ENCODE measurements at regions not wholly inside any gene's neighbourhood (a gene's known extent, or its start where the extent isn't known, plus 50 kb on each side); places are given as distances from the start of the nearest gene placed in this dataset.

GRCh38 chr4:63670735-63671134 is 738.5 kb downstream of the TECRL start:
- H3K27ac Mint-ChIP-seq = no peak overlapping the region
- H3K4me2 ChIP-seq = no peak overlapping the region
- no peaks in the 10 kb centered on the region for H3K27me3 Mint-ChIP-seq (ENCODE audit: insufficient read depth, low read depth, poor library complexity)
- ATAC-seq = no peak
- no peaks in the 10 kb centered on the region for H3K4me1 ChIP-seq (ENCODE audit: insufficient read depth)
- H3K27me3 ChIP-seq (ENCODE audit: insufficient read depth) = no peaks in the 10 kb centered on the region
- no peaks in the 10 kb centered on the region for H3K79me2 ChIP-seq (replicated peaks; ENCODE audit: insufficient read depth)
- H3K9me2 ChIP-seq (ENCODE audit: insufficient read depth) = no peaks in the 10 kb centered on the region
- no peaks in the 10 kb centered on the region; the same call in 2 of the 3 replicates for H3K36me3 Mint-ChIP-seq (ENCODE audit: low read depth)
- no peak overlapping the region for H3K4me3 ChIP-seq
- no peaks in the 10 kb centered on the region for H3K4me1 Mint-ChIP-seq
- H3K36me3 ChIP-seq (ENCODE audit: insufficient read depth) = no peaks in the 10 kb centered on the region
- no peaks in the 10 kb centered on the region for H4K20me1 ChIP-seq (replicated peaks; ENCODE audit: insufficient read depth)
- TF ChIP-seq NANOG (IDR thresholded peaks at IDR 0.05; ENCODE audit: borderline replicate concordance) (no peak), ETS1 (IDR thresholded peaks at IDR 0.05) (no peak), STAT1 (IDR thresholded peaks at IDR 0.05; ENCODE audit: unreplicated experiment) (no peak), ZNF114 (CRISPR knock-in tag; IDR thresholded peaks at IDR 0.05) (no peak), POLR2AphosphoS5 (IDR thresholded peaks at IDR 0.05; ENCODE audit: low read depth) (no peak), EZH2 (IDR thresholded peaks at IDR 0.05; ENCODE audit: low read depth, unreplicated experiment) (no peak), CREB1 (CRISPR knock-in tag; IDR thresholded peaks at IDR 0.05; ENCODE audit: low read depth) (no peak), EZH2phosphoT487 (IDR thresholded peaks at IDR 0.05; ENCODE audit: unreplicated experiment) (no peak), JUNB (IDR thresholded peaks at IDR 0.05; ENCODE audit: unreplicated experiment) (no peak), CTCF (conservative IDR thresholded peaks at IDR 0.05; ENCODE audit: low read depth in 2 of 2) (no peak), ZNF331 (CRISPR knock-in tag; IDR thresholded peaks at IDR 0.05; ENCODE audit: low read depth) (no peak)
- TF ChIP-seq, protein P1, sequence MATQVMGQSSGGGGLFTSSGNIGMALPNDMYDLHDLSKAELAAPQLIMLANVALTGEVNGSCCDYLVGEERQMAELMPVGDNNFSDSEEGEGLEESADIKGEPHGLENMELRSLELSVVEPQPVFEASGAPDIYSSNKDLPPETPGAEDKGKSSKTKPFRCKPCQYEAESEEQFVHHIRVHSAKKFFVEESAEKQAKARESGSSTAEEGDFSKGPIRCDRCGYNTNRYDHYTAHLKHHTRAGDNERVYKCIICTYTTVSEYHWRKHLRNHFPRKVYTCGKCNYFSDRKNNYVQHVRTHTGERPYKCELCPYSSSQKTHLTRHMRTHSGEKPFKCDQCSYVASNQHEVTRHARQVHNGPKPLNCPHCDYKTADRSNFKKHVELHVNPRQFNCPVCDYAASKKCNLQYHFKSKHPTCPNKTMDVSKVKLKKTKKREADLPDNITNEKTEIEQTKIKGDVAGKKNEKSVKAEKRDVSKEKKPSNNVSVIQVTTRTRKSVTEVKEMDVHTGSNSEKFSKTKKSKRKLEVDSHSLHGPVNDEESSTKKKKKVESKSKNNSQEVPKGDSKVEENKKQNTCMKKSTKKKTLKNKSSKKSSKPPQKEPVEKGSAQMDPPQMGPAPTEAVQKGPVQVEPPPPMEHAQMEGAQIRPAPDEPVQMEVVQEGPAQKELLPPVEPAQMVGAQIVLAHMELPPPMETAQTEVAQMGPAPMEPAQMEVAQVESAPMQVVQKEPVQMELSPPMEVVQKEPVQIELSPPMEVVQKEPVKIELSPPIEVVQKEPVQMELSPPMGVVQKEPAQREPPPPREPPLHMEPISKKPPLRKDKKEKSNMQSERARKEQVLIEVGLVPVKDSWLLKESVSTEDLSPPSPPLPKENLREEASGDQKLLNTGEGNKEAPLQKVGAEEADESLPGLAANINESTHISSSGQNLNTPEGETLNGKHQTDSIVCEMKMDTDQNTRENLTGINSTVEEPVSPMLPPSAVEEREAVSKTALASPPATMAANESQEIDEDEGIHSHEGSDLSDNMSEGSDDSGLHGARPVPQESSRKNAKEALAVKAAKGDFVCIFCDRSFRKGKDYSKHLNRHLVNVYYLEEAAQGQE (IDR thresholded peaks at IDR 0.05; ENCODE audit: unreplicated experiment) = no peak
- TF ChIP-seq, protein P2, sequence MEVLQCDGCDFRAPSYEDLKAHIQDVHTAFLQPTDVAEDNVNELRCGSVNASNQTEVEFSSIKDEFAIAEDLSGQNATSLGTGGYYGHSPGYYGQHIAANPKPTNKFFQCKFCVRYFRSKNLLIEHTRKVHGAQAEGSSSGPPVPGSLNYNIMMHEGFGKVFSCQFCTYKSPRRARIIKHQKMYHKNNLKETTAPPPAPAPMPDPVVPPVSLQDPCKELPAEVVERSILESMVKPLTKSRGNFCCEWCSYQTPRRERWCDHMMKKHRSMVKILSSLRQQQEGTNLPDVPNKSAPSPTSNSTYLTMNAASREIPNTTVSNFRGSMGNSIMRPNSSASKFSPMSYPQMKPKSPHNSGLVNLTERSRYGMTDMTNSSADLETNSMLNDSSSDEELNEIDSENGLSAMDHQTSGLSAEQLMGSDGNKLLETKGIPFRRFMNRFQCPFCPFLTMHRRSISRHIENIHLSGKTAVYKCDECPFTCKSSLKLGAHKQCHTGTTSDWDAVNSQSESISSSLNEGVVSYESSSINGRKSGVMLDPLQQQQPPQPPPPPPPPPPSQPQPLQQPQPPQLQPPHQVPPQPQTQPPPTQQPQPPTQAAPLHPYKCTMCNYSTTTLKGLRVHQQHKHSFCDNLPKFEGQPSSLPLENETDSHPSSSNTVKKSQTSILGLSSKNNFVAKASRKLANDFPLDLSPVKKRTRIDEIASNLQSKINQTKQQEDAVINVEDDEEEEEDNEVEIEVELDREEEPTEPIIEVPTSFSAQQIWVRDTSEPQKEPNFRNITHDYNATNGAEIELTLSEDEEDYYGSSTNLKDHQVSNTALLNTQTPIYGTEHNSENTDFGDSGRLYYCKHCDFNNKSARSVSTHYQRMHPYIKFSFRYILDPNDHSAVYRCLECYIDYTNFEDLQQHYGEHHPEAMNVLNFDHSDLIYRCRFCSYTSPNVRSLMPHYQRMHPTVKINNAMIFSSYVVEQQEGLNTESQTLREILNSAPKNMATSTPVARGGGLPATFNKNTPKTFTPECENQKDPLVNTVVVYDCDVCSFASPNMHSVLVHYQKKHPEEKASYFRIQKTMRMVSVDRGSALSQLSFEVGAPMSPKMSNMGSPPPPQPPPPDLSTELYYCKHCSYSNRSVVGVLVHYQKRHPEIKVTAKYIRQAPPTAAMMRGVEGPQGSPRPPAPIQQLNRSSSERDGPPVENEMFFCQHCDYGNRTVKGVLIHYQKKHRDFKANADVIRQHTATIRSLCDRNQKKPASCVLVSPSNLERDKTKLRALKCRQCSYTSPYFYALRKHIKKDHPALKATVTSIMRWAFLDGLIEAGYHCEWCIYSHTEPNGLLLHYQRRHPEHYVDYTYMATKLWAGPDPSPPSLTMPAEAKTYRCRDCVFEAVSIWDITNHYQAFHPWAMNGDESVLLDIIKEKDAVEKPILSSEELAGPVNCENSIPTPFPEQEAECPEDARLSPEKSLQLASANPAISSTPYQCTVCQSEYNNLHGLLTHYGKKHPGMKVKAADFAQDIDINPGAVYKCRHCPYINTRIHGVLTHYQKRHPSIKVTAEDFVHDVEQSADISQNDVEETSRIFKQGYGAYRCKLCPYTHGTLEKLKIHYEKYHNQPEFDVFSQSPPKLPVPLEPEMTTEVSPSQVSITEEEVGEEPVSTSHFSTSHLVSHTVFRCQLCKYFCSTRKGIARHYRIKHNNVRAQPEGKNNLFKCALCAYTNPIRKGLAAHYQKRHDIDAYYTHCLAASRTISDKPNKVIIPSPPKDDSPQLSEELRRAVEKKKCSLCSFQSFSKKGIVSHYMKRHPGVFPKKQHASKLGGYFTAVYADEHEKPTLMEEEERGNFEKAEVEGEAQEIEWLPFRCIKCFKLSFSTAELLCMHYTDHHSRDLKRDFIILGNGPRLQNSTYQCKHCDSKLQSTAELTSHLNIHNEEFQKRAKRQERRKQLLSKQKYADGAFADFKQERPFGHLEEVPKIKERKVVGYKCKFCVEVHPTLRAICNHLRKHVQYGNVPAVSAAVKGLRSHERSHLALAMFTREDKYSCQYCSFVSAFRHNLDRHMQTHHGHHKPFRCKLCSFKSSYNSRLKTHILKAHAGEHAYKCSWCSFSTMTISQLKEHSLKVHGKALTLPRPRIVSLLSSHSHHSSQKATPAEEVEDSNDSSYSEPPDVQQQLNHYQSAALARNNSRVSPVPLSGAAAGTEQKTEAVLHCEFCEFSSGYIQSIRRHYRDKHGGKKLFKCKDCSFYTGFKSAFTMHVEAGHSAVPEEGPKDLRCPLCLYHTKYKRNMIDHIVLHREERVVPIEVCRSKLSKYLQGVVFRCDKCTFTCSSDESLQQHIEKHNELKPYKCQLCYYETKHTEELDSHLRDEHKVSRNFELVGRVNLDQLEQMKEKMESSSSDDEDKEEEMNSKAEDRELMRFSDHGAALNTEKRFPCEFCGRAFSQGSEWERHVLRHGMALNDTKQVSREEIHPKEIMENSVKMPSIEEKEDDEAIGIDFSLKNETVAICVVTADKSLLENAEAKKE (CRISPR knock-in tag; IDR thresholded peaks at IDR 0.05) = no peak
- H3K27ac ChIP-seq (ENCODE audit: low read depth) = no peak overlapping the region
- no peaks in the 10 kb centered on the region for H3K9me3 Mint-ChIP-seq
- DNase-seq (ENCODE audit: low spot score) = no peak
- no peak overlapping the region for H2AFZ ChIP-seq
- no peaks in the 10 kb centered on the region for H3F3A ChIP-seq (replicated peaks; ENCODE audit: low read depth)
- no peak overlapping the region for H3K4me3 Mint-ChIP-seq
